HEK293 (cell line): ENCODE measurements at regions not wholly inside any gene's neighbourhood (a gene's known extent, or its start where the extent isn't known, plus 50 kb on each side); places are given as distances from the start of the nearest gene placed in this dataset.

ENCODE experiments used
- ZNF24 ChIP-seq: fragments of 450-650 bp; formaldehyde crosslinking; IDR thresholded peaks from 2 replicates; pipeline ENCODE4 v1.5.1; 2016; ENCODE audit warnings: missing biosample characterization, missing genetic modification characterization
- TF ChIP-seq, protein P1 (sequence below): fragments of 450-650 bp; formaldehyde crosslinking; IDR thresholded peaks from 2 replicates; pipeline ENCODE4 v1.5.1; 2016; ENCODE audit warnings: missing biosample characterization, missing genetic modification characterization
- TF ChIP-seq, protein P2 (sequence below): fragments of 450-650 bp; formaldehyde crosslinking; IDR thresholded peaks from 2 replicates; pipeline ENCODE4 v1.5.1; 2016; ENCODE audit warnings: missing biosample characterization, missing genetic modification characterization

DNA sequence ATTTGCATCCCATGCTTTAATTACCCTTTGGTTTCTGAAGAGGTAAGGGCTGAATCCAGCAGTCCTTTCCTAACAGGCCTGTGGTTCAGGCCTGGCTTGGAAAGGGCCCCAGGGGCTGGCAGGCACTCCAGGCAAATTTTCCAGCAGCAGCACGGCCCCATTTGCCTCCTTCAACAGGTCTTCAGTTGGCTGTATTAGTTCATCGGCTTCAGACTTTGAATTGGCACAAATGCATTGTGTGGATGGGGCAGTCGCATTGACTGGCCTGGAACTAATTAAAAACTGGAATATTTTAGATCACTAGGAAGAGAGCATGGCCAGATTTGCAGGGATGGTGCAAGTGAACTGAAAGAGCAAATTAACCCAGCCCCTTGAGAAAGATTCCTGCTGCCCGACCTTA, 207.8 kb upstream of the MCTP2 start:
- TF ChIP-seq ZNF24 (tag by site-specific recombination): no peak
- TF ChIP-seq, protein P1, sequence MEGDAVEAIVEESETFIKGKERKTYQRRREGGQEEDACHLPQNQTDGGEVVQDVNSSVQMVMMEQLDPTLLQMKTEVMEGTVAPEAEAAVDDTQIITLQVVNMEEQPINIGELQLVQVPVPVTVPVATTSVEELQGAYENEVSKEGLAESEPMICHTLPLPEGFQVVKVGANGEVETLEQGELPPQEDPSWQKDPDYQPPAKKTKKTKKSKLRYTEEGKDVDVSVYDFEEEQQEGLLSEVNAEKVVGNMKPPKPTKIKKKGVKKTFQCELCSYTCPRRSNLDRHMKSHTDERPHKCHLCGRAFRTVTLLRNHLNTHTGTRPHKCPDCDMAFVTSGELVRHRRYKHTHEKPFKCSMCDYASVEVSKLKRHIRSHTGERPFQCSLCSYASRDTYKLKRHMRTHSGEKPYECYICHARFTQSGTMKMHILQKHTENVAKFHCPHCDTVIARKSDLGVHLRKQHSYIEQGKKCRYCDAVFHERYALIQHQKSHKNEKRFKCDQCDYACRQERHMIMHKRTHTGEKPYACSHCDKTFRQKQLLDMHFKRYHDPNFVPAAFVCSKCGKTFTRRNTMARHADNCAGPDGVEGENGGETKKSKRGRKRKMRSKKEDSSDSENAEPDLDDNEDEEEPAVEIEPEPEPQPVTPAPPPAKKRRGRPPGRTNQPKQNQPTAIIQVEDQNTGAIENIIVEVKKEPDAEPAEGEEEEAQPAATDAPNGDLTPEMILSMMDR (tag by site-specific recombination): no peak
- TF ChIP-seq, protein P2, sequence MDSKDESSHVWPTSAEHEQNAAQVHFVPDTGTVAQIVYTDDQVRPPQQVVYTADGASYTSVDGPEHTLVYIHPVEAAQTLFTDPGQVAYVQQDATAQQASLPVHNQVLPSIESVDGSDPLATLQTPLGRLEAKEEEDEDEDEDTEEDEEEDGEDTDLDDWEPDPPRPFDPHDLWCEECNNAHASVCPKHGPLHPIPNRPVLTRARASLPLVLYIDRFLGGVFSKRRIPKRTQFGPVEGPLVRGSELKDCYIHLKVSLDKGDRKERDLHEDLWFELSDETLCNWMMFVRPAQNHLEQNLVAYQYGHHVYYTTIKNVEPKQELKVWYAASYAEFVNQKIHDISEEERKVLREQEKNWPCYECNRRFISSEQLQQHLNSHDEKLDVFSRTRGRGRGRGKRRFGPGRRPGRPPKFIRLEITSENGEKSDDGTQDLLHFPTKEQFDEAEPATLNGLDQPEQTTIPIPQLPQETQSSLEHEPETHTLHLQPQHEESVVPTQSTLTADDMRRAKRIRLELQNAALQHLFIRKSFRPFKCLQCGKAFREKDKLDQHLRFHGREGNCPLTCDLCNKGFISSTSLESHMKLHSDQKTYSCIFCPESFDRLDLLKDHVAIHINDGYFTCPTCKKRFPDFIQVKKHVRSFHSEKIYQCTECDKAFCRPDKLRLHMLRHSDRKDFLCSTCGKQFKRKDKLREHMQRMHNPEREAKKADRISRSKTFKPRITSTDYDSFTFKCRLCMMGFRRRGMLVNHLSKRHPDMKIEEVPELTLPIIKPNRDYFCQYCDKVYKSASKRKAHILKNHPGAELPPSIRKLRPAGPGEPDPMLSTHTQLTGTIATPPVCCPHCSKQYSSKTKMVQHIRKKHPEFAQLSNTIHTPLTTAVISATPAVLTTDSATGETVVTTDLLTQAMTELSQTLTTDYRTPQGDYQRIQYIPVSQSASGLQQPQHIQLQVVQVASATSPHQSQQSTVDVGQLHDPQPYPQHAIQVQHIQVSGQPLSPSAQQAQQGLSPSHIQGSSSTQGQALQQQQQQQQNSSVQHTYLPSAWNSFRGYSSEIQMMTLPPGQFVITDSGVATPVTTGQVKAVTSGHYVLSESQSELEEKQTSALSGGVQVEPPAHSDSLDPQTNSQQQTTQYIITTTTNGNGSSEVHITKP: no peak
